T-helper 2 cell (primary cell): ENCODE measurements at regions not wholly inside any gene's neighbourhood (a gene's known extent, or its start where the extent isn't known, plus 50 kb on each side); places are given as distances from the start of the nearest gene placed in this dataset.
A peak's percentile ranks its signal among the peaks of the same experiment; 100 is the strongest.

Experiments used
- DNase-seq, 5 experiments: peaks; one replicate each; pipeline versions ENCODE4 v3.0.0 to v3.0.0-alpha.2; 2012 to 2022

- DNase-seq: peak in 1 of 5 experiments; percentile 9
Measured at GRCh38 chrY:12981074-12981473, 76.4 kb downstream of the DDX3Y start.

GRCh38 chrY:12982249-12982829, 77.7 kb downstream of the DDX3Y start:
- peak in 1 of 5 experiments; percentile 8 for DNase-seq

- no peak for DNase-seq
Measured at GRCh38 chrY:12984637-12985344, 80.1 kb downstream of the DDX3Y start.

- no peak for DNase-seq
Measured at GRCh38 chrY:13017493-13017892, 112.8 kb downstream of the DDX3Y start.

GRCh38 chrY:13019486-13019885, 114.8 kb downstream of the DDX3Y start:
- DNase-seq: no peak

- no peak for DNase-seq
Measured at GRCh38 chrY:13020839-13021238, 116.2 kb downstream of the DDX3Y start.

GRCh38 chrY:13023607-13024006, 118.9 kb downstream of the DDX3Y start:
- no peak for DNase-seq

- DNase-seq: no peak
Measured at GRCh38 chrY:13024447-13024846, 119.8 kb downstream of the DDX3Y start.

GRCh38 chrY:13026906-13027305, 122.2 kb downstream of the DDX3Y start:
- no peak for DNase-seq

- DNase-seq: no peak
Measured at GRCh38 chrY:13040232-13040631, 135.6 kb downstream of the DDX3Y start.

GRCh38 chrY:13053501-13053900, 148.8 kb downstream of the DDX3Y start:
- DNase-seq: no peak

- no peak for DNase-seq
Measured at GRCh38 chrY:13066372-13066771, 161.7 kb downstream of the DDX3Y start.

GRCh38 chrY:13068696-13069095, 164.0 kb downstream of the DDX3Y start:
- DNase-seq: no peak

- DNase-seq: no peak
Measured at GRCh38 chrY:13069111-13069510, 164.4 kb downstream of the DDX3Y start.

GRCh38 chrY:13082748-13083147, 178.1 kb downstream of the DDX3Y start:
- peak in 1 of 5 experiments; percentile 44 for DNase-seq

GRCh38 chrY:13091575-13091974, 186.9 kb downstream of the DDX3Y start:
- DNase-seq: no peak

GRCh38 chrY:13092986-13093385, 188.3 kb downstream of the DDX3Y start:
- peak in 1 of 5 experiments; percentile 53 for DNase-seq

GRCh38 chrY:13093461-13093860, 188.8 kb downstream of the DDX3Y start:
- no peak for DNase-seq

- DNase-seq: peak in 1 of 5 experiments; percentile 90
Measured at GRCh38 chrY:13094411-13094810, 189.7 kb downstream of the DDX3Y start.

GRCh38 chrY:13094904-13095600, 190.4 kb downstream of the DDX3Y start:
- DNase-seq: peak in 1 of 5 experiments; percentile 67

- peak in 1 of 5 experiments; percentile 47 for DNase-seq
Measured at GRCh38 chrY:13126881-13127456, 222.3 kb downstream of the DDX3Y start.

GRCh38 chrY:13127476-13127875, 222.8 kb downstream of the DDX3Y start:
- peak in 1 of 5 experiments; percentile 26 for DNase-seq

GRCh38 chrY:13149148-13149547, 244.5 kb downstream of the DDX3Y start:
- DNase-seq: no peak

GRCh38 chrY:13167698-13168097, 263.0 kb downstream of the DDX3Y start:
- DNase-seq: no peak
